Loucy (cell line): ENCODE measurements at regions not wholly inside any gene's neighbourhood (a gene's known extent, or its start where the extent isn't known, plus 50 kb on each side); places are given as distances from the start of the nearest gene placed in this dataset.

Experiments used
- CTCF ChIP-seq: fragments of 200-600 bp; sonication (generic); conservative IDR thresholded peaks from 2 replicates; pipeline ENCODE4 v1.5.1; 2014; ENCODE audit warnings: mild to moderate bottlenecking, antibody characterized with exemption, low read length
- EZH2phosphoT487 ChIP-seq: fragments of 200-600 bp; IDR thresholded peaks from 2 replicates; pipeline ENCODE4 v1.6.1; 2018; ENCODE audit warnings: antibody characterized with exemption, mild to moderate bottlenecking, moderate library complexity, borderline replicate concordance

GRCh38 chr13:40447857-40448256 is 218.6 kb downstream of the FOXO1 start:
- TF ChIP-seq CTCF (no peak), EZH2phosphoT487 (no peak)
